ENCODE measurements at regions not wholly inside any gene's neighbourhood (a gene's known extent, or its start where the extent isn't known, plus 50 kb on each side); places are given as distances from the start of the nearest gene placed in this dataset.

DNA sequence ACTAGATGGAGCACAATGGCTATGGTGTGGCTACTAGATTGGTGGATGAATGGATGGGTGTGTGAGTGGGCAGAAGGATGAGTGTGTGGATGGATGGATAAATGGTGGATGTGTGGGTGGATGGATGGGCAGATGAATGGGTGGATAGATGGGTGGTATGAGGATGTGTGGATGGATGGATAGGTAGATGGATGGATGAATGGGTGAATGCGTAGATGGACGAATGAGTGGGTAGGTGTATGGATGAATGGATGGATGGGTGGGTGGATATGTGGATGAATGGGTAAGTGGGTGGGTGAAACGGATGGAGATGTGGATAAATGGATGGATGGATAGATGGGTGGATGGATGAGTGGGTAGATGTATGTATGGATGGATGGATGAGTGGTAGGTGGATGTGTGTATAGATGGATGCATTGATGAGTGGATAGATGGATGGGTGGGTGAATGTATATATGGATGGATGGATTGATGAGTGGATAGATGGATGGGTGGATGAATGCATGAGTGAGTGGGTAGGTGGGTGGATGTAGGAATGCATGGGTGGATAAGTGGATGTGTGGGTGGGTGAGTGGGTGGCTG, 114.2 kb downstream of the TEX29 start:
- no peak for TF ChIP-seq POLR2A (IDR thresholded peaks at IDR 0.05)
- TF ChIP-seq, protein P1, sequence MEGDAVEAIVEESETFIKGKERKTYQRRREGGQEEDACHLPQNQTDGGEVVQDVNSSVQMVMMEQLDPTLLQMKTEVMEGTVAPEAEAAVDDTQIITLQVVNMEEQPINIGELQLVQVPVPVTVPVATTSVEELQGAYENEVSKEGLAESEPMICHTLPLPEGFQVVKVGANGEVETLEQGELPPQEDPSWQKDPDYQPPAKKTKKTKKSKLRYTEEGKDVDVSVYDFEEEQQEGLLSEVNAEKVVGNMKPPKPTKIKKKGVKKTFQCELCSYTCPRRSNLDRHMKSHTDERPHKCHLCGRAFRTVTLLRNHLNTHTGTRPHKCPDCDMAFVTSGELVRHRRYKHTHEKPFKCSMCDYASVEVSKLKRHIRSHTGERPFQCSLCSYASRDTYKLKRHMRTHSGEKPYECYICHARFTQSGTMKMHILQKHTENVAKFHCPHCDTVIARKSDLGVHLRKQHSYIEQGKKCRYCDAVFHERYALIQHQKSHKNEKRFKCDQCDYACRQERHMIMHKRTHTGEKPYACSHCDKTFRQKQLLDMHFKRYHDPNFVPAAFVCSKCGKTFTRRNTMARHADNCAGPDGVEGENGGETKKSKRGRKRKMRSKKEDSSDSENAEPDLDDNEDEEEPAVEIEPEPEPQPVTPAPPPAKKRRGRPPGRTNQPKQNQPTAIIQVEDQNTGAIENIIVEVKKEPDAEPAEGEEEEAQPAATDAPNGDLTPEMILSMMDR (IDR thresholded peaks at IDR 0.05 in 4 of 5, conservative IDR thresholded peaks at IDR 0.05 in 1 of 5), result no peak
